IMR-90 (cell line): ENCODE measurements at regions not wholly inside any gene's neighbourhood (a gene's known extent, or its start where the extent isn't known, plus 50 kb on each side); places are given as distances from the start of the nearest gene placed in this dataset.

ENCODE experiments used
- ATAC-seq: fragments of 200-7000 bp; cut with Tn5 transposase; 2 replicates; pipeline ENCODE4 v1.9.1; 2020; ENCODE audit warnings: low read depth, mild to moderate bottlenecking, moderate library complexity
- BruUV-seq: library from RNA; stranded (reverse); fragments of 400-500 nt; replicated peaks from 2 replicates; lab custom pipeline; 2021; lab: Mats Ljungman, UMichigan
- CTCF ChIA-PET: fragments of 300-600 bp; formaldehyde crosslinking; extraction: SDS; loops from one replicate; lab custom pipeline; 2021; ENCODE audit warnings: antibody characterized with exemption; lab: Yijun Ruan, JAX
- POLR2A ChIA-PET: fragments of 300-600 bp; sonication (Branson Sonifier 250); formaldehyde crosslinking; loops from one replicate; lab custom pipeline; 2022; ENCODE audit warnings: antibody characterized with exemption; ENCODE audit not compliant: unreplicated experiment; lab: Charles Lee
- DNase-seq: peaks from one replicate; pipeline ENCODE4 v3.0.0; 2013
- H2AFZ ChIP-seq: replicated peaks from 2 replicates; pipeline ENCODE3; 2013; ENCODE audit warnings: low read length, mild to moderate bottlenecking; ENCODE audit not compliant: poor library complexity
- H2AK5ac ChIP-seq: 2 replicates; pipeline ENCODE4 v1.6.1; 2013; ENCODE audit warnings: low read depth, low read length, inconsistent platforms
- H2AK9ac ChIP-seq: replicated peaks from 2 replicates; pipeline ENCODE3; 2013; ENCODE audit warnings: mild to moderate bottlenecking, low read depth, low read length, moderate library complexity; ENCODE audit not compliant: poor library complexity
- H2BK120ac ChIP-seq: 2 replicates; pipeline ENCODE4 v1.6.1; 2013; ENCODE audit warnings: low read depth, low read length, inconsistent platforms
- H2BK15ac ChIP-seq: 3 replicates; pipeline ENCODE4 v1.6.1; 2013; ENCODE audit warnings: low read depth, low read length, inconsistent platforms
- H2BK20ac ChIP-seq: 2 replicates; pipeline ENCODE4 v1.6.1; 2013; ENCODE audit warnings: low read depth, mild to moderate bottlenecking, inconsistent platforms, low read length, moderate library complexity
- H2BK5ac ChIP-seq: 2 replicates; pipeline ENCODE4 v1.6.1; 2013; ENCODE audit warnings: mild to moderate bottlenecking, low read depth, low read length, inconsistent platforms; ENCODE audit not compliant: poor library complexity, severe bottlenecking
- H3K14ac ChIP-seq: replicated peaks from 2 replicates; pipeline ENCODE4 v1.6.1; 2013; ENCODE audit warnings: low read depth, low read length, inconsistent platforms
- H3K18ac ChIP-seq: 2 replicates; pipeline ENCODE4 v1.6.1; 2013; ENCODE audit warnings: low read depth, low read length, control low read depth
- H3K23ac ChIP-seq: 2 replicates; pipeline ENCODE4 v1.6.1; 2013; ENCODE audit warnings: low read depth, low read length, inconsistent platforms
- H3K27ac ChIP-seq: 2 replicates; pipeline ENCODE4 v1.5.1; 2013; ENCODE audit warnings: mild to moderate bottlenecking, control low read depth, low read length; ENCODE audit not compliant: insufficient read depth
- H3K27me3 ChIP-seq: 2 replicates; pipeline ENCODE4 v1.6.1; 2013; ENCODE audit warnings: low read length; ENCODE audit not compliant: control insufficient read depth, insufficient read depth
- H3K36me3 ChIP-seq: 2 replicates; pipeline ENCODE4 v1.6.1; 2013; ENCODE audit warnings: low read length, mixed read lengths; ENCODE audit not compliant: control insufficient read depth, insufficient read depth
- H3K4ac ChIP-seq: 2 replicates; pipeline ENCODE4 v1.6.1; 2013; ENCODE audit warnings: low read depth, low read length, inconsistent platforms
- H3K4me1 ChIP-seq: 2 replicates; pipeline ENCODE4 v1.6.1; 2013; ENCODE audit warnings: low read length, mixed read lengths; ENCODE audit not compliant: control insufficient read depth, insufficient read depth
- H3K4me2 ChIP-seq: 2 replicates; pipeline ENCODE4 v1.6.1; 2013; ENCODE audit warnings: low read depth, mild to moderate bottlenecking, control low read depth, low read length, moderate library complexity
- H3K4me3 ChIP-seq: 2 replicates; pipeline ENCODE4 v1.5.1; 2013; ENCODE audit warnings: low read depth, mild to moderate bottlenecking, control low read depth, low read length, moderate library complexity; ENCODE audit not compliant: insufficient read depth
- H3K56ac ChIP-seq: 2 replicates; pipeline ENCODE4 v1.6.1; 2013; ENCODE audit warnings: low read length, inconsistent platforms; ENCODE audit not compliant: insufficient read depth; ENCODE audit errors: extremely low read depth
- H3K79me1 ChIP-seq, 2 experiments: 2 replicates each; pipeline ENCODE4 v1.6.1; 2013; ENCODE audit warnings: low read length in 2 of 2, inconsistent platforms in 1 of 2, low read depth in 1 of 2
- H3K9ac ChIP-seq: 2 replicates; pipeline ENCODE4 v1.6.1; 2013; ENCODE audit warnings: low read depth, low read length, control low read depth
- H3K9me1 ChIP-seq: 2 replicates; pipeline ENCODE4 v1.6.1; 2013; ENCODE audit warnings: low read length, inconsistent platforms; ENCODE audit not compliant: insufficient read depth
- H3K9me3 ChIP-seq: 2 replicates; pipeline ENCODE4 v1.6.1; 2013; ENCODE audit warnings: low read length; ENCODE audit not compliant: control insufficient read depth, insufficient read depth
- H4K20me1 ChIP-seq: 2 replicates; pipeline ENCODE4 v1.6.1; 2013; ENCODE audit warnings: low read length, inconsistent platforms; ENCODE audit not compliant: insufficient read depth
- H4K5ac ChIP-seq: 2 replicates; pipeline ENCODE4 v1.6.1; 2013; ENCODE audit warnings: mild to moderate bottlenecking, low read depth, low read length, control low read depth
- H4K8ac ChIP-seq, 2 experiments: 2 replicates each; pipeline ENCODE4 v1.6.1; 2013; ENCODE audit warnings: low read depth in 2 of 2, low read length in 2 of 2, control low read depth in 1 of 2, inconsistent platforms in 1 of 2
- H4K91ac ChIP-seq: 2 replicates; pipeline ENCODE4 v1.6.1; 2013; ENCODE audit warnings: low read depth, low read length, inconsistent platforms; ENCODE audit not compliant: insufficient read depth
- BHLHE40 ChIP-seq: fragments of 150-350 bp; IDR thresholded peaks from 2 replicates; pipeline ENCODE4 v1.6.1; 2016; ENCODE audit warnings: mild to moderate bottlenecking, low read depth, low read length
- CEBPB ChIP-seq: IDR thresholded peaks from 2 replicates; pipeline ENCODE4 v1.6.1; 2012; ENCODE audit warnings: low read depth, low read length, improper control_type of control experiment
- CHD1 ChIP-seq: IDR thresholded peaks from 2 replicates; pipeline ENCODE4 v1.6.1; 2012; ENCODE audit warnings: low read depth, low read length, improper control_type of control experiment
- ELK1 ChIP-seq: fragments of 150-350 bp; IDR thresholded peaks from 2 replicates; pipeline ENCODE4 v1.6.1; 2016; ENCODE audit warnings: low read depth, mild to moderate bottlenecking, low read length, moderate library complexity, borderline replicate concordance
- FOS ChIP-seq: fragments of 150-350 bp; IDR thresholded peaks from 2 replicates; pipeline ENCODE4 v1.6.1; 2016; ENCODE audit warnings: low read depth, low read length
- MAFK ChIP-seq: IDR thresholded peaks from 2 replicates; pipeline ENCODE4 v1.6.1; 2012; ENCODE audit warnings: low read depth, low read length, improper control_type of control experiment
- MAZ ChIP-seq: IDR thresholded peaks from 2 replicates; pipeline ENCODE4 v1.6.1; 2012; ENCODE audit warnings: low read depth, mild to moderate bottlenecking, low read length, improper control_type of control experiment, moderate library complexity, borderline replicate concordance
- MXI1 ChIP-seq: IDR thresholded peaks from 2 replicates; pipeline ENCODE4 v1.6.1; 2012; ENCODE audit warnings: low read depth, mild to moderate bottlenecking, low read length, moderate library complexity, borderline replicate concordance
- NFE2L2 ChIP-seq: fragments of 150-350 bp; IDR thresholded peaks from 2 replicates; pipeline ENCODE4 v1.6.1; 2016; ENCODE audit warnings: low read depth, mild to moderate bottlenecking, low read length
- POLR2A ChIP-seq: IDR thresholded peaks from 2 replicates; pipeline ENCODE4 v1.6.1; 2012; ENCODE audit warnings: mild to moderate bottlenecking, low read depth, low read length
- RAD21 ChIP-seq: IDR thresholded peaks from 2 replicates; pipeline ENCODE4 v1.6.1; 2012; ENCODE audit warnings: low read length, improper control_type of control experiment
- RCOR1 ChIP-seq: IDR thresholded peaks from 2 replicates; pipeline ENCODE4 v1.6.1; 2012; ENCODE audit warnings: mild to moderate bottlenecking, low read length, improper control_type of control experiment; ENCODE audit not compliant: insufficient replicate concordance
- RFX5 ChIP-seq: IDR thresholded peaks from 2 replicates; pipeline ENCODE4 v1.8.0; 2012; ENCODE audit warnings: low read depth, mild to moderate bottlenecking, low read length, moderate library complexity
- SMC3 ChIP-seq: fragments of 150-350 bp; IDR thresholded peaks from 2 replicates; pipeline ENCODE4 v1.6.1; 2016; ENCODE audit warnings: low read depth, mild to moderate bottlenecking, antibody characterized with exemption, low read length, moderate library complexity
- USF2 ChIP-seq: fragments of 150-350 bp; IDR thresholded peaks from 2 replicates; pipeline ENCODE4 v1.6.1; 2017; ENCODE audit warnings: mild to moderate bottlenecking, antibody characterized with exemption, low read length, low read depth
- WGBS, 2 experiments: methylation state at CpG; one replicate each; pipeline versions ENCODE4 v1.1.5 to v1.1.7; 2013; ENCODE audit warnings: missing lambda C conversion rate in 2 of 2; ENCODE audit not compliant: insufficient read length in 1 of 2; ENCODE audit errors: extremely low coverage in 2 of 2; 5-methylcytosine and 5-hydroxymethylcytosine counted together
- dilution Hi-C: fragments of 300-500 bp; cut with HindIII; formaldehyde crosslinking; loops from one replicate; pipeline ENCODE4 v1.14.3; 2018; ENCODE audit warnings: low sequenced_read_pairs; ENCODE audit not compliant: unreplicated experiment
- in situ Hi-C: fragments of 300-500 bp; cut with MboI; formaldehyde crosslinking; loops from 3 replicates; pipeline ENCODE4 v1.14.3; 2019; ENCODE audit warnings: low sequenced_read_pairs, inconsistent platforms, mixed read lengths
- intact Hi-C: fragments of 100-400 bp; cut with micrococcal nuclease; formaldehyde crosslinking; loops from 2 replicates; pipeline ENCODE4 v1.10.0; 2022
- TF ChIP-seq, protein P1 (sequence below): conservative IDR thresholded peaks from 2 replicates; pipeline ENCODE4 v1.5.1; 2012; ENCODE audit warnings: mild to moderate bottlenecking, low read depth, low read length, improper control_type of control experiment

DNA sequence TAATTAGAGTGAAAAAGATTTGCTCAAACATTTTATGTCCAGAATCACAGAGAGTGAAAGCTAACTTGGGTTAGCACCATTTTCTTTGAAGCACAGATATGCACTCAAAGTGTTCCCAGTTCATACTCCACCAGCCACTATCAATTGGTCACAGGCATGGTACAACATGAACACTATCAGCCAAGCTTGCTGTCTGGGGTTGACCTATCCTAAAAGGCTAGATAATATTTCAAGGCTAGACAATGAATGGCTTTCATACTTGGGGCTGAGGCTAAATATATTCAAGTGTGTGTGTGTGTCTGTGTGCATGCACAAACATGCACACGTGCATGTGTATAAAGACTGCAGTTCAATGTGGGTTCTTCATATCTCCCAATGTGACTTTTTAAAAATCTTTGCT is 783.0 kb upstream of the GJE1 start:
- Histone ChIP-seq H2BK15ac (no peak overlapping the region), H3K9me3 (no peaks in the 10 kb centered on the region), H3K9ac (no peak overlapping the region), H3K4ac (no peak overlapping the region), H3K36me3 (no peaks in the 10 kb centered on the region), H2AK5ac (no peak overlapping the region), H3K56ac (no peak overlapping the region), H3K27me3 (no peaks in the 10 kb centered on the region), H3K4me2 (no peak overlapping the region), H2AFZ (no peak overlapping the region), H4K8ac (no peak overlapping the region), H3K4me3 (no peak overlapping the region), H3K79me1 (no peaks in the 10 kb centered on the region), H3K27ac (no peak overlapping the region), H4K20me1 (no peaks in the 10 kb centered on the region), H3K4me1 (no peaks in the 10 kb centered on the region), H4K91ac (no peak overlapping the region), H2BK5ac (no peak overlapping the region), H4K5ac (no peak overlapping the region), H3K14ac (no peak overlapping the region), H3K23ac (no peak overlapping the region), H3K18ac (no peak overlapping the region), H2BK120ac (no peak overlapping the region), H2AK9ac (no peak overlapping the region), H2BK20ac (no peak overlapping the region), H3K9me1 (no peaks in the 10 kb centered on the region; the same call in 1 of the 2 replicates)
- in situ Hi-C loops = no loop called here
- dilution Hi-C loops = no loop called here
- POLR2A ChIA-PET = no interaction called here
- no peak for TF ChIP-seq MAZ
- no peak for TF ChIP-seq FOS
- TF ChIP-seq MAFK = no peak
- TF ChIP-seq, protein P1, sequence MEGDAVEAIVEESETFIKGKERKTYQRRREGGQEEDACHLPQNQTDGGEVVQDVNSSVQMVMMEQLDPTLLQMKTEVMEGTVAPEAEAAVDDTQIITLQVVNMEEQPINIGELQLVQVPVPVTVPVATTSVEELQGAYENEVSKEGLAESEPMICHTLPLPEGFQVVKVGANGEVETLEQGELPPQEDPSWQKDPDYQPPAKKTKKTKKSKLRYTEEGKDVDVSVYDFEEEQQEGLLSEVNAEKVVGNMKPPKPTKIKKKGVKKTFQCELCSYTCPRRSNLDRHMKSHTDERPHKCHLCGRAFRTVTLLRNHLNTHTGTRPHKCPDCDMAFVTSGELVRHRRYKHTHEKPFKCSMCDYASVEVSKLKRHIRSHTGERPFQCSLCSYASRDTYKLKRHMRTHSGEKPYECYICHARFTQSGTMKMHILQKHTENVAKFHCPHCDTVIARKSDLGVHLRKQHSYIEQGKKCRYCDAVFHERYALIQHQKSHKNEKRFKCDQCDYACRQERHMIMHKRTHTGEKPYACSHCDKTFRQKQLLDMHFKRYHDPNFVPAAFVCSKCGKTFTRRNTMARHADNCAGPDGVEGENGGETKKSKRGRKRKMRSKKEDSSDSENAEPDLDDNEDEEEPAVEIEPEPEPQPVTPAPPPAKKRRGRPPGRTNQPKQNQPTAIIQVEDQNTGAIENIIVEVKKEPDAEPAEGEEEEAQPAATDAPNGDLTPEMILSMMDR = no peak
- TF ChIP-seq POLR2A = no peak
- no peak for TF ChIP-seq RCOR1
- no peak for TF ChIP-seq CHD1
- no peak for TF ChIP-seq MXI1
- no peak for TF ChIP-seq CEBPB
- no peak for TF ChIP-seq SMC3
- no peak for TF ChIP-seq RFX5
- no peak for TF ChIP-seq RAD21
- TF ChIP-seq USF2 = no peak
- TF ChIP-seq ELK1 = no peak
- TF ChIP-seq NFE2L2 = no peak
- TF ChIP-seq BHLHE40 = no peak
- no TSS peak for BruUV-seq
- no CpG with 5 or more reads among the region's 1 CpG for WGBS, 2 experiments
- CTCF ChIA-PET = no interaction called here
- ATAC-seq (no peak), DNase-seq (no peak)
- intact Hi-C loops = no loop called here
